H7 (cell line): ENCODE measurements at regions not wholly inside any gene's neighbourhood (a gene's known extent, or its start where the extent isn't known, plus 50 kb on each side); places are given as distances from the start of the nearest gene placed in this dataset.
"Not testable (repeated sequence)": the region's sequence is repeated elsewhere in the genome, so short reads cannot be mapped to it uniquely, and the experiment has no call there.

Experiments
- DNase-seq: peaks from one replicate; pipeline ENCODE4 v3.0.0; 2012
- H3K27me3 ChIP-seq: 2 replicates; pipeline ENCODE4 v1.6.0; 2011; ENCODE audit warnings: mild to moderate bottlenecking, low read length; ENCODE audit not compliant: control insufficient read depth, insufficient read depth
- H3K36me3 ChIP-seq: replicated peaks from 2 replicates; pipeline ENCODE4 v1.5.1; 2011; ENCODE audit warnings: low read length; ENCODE audit not compliant: control insufficient read depth, insufficient read depth
- H3K4me3 ChIP-seq: 2 replicates; pipeline ENCODE4 v1.5.1; 2011; ENCODE audit warnings: low read depth, mild to moderate bottlenecking, control low read depth, low read length, moderate library complexity; ENCODE audit not compliant: insufficient read depth

- H3K36me3 ChIP-seq: no peaks in the 10 kb centered on the region
- DNase-seq: no peak
- H3K27me3 ChIP-seq: no peaks in the 10 kb centered on the region
- H3K4me3 ChIP-seq: no peak overlapping the region
Measured at GRCh38 chr15:62895905-62896316, 146.6 kb upstream of the TPM1 start.

GRCh38 chr15:62896380-62896866 lies 146.1 kb upstream of the TPM1 start:
- H3K27me3 ChIP-seq: no peaks in the 10 kb centered on the region
- H3K36me3 ChIP-seq: no peaks in the 10 kb centered on the region
- H3K4me3 ChIP-seq: no peak overlapping the region
- peak; percentile 57 for DNase-seq

GRCh38 chr15:62896969-62897486 lies 145.5 kb upstream of the TPM1 start:
- Histone ChIP-seq H3K4me3 (no peak overlapping the region), H3K27me3 (no peaks in the 10 kb centered on the region), H3K36me3 (no peaks in the 10 kb centered on the region)
- peak; percentile 51 for DNase-seq

- Histone ChIP-seq H3K27me3 (no peaks in the 10 kb centered on the region), H3K36me3 (no peaks in the 10 kb centered on the region), H3K4me3 (no peak overlapping the region)
- DNase-seq: no peak
Measured at GRCh38 chr15:62897634-62898033, 144.9 kb upstream of the TPM1 start.

- H3K27me3 ChIP-seq: no peaks in the 10 kb centered on the region
- no peak overlapping the region for H3K4me3 ChIP-seq
- no peaks in the 10 kb centered on the region for H3K36me3 ChIP-seq
Measured at GRCh38 chr15:62899090-62899493, 143.5 kb upstream of the TPM1 start.

GRCh38 chr15:62900071-62900802 lies 142.3 kb upstream of the TPM1 start:
- Histone ChIP-seq H3K36me3 (no peaks in the 10 kb centered on the region), H3K27me3 (no peaks in the 10 kb centered on the region), H3K4me3 (no peak overlapping the region)
- DNase-seq: no peak

More at GRCh38 chr15:62899090-62899493, 143.5 kb upstream of the TPM1 start:
- DNase-seq: no peak

- DNase-seq: no peak
- no peaks in the 10 kb centered on the region for H3K27me3 ChIP-seq
- no peaks in the 10 kb centered on the region for H3K36me3 ChIP-seq
- H3K4me3 ChIP-seq: no peak overlapping the region
Measured at GRCh38 chr15:62901087-62901486, 141.5 kb upstream of the TPM1 start.

GRCh38 chr15:62901909-62902546 lies 140.5 kb upstream of the TPM1 start:
- Histone ChIP-seq H3K27me3 (no peaks in the 10 kb centered on the region), H3K36me3 (no peaks in the 10 kb centered on the region), H3K4me3 (no peak overlapping the region)
- no peak for DNase-seq

- DNase-seq: peak; percentile 63
- no peak overlapping the region for H3K4me3 ChIP-seq
- no peaks in the 10 kb centered on the region for H3K27me3 ChIP-seq
- no peaks in the 10 kb centered on the region for H3K36me3 ChIP-seq
Measured at GRCh38 chr15:62902821-62903220, 139.7 kb upstream of the TPM1 start.

GRCh38 chr15:62903437-62903836 lies 139.1 kb upstream of the TPM1 start:
- no peak overlapping the region for H3K4me3 ChIP-seq
- no peaks in the 10 kb centered on the region for H3K36me3 ChIP-seq
- DNase-seq: no peak

GRCh38 chr15:62904041-62904910 lies 138.3 kb upstream of the TPM1 start:
- Histone ChIP-seq H3K4me3 (no peak overlapping the region), H3K36me3 (no peaks in the 10 kb centered on the region), H3K27me3 (no peaks in the 10 kb centered on the region)
- no peak for DNase-seq

More at GRCh38 chr15:62903437-62903836, 139.1 kb upstream of the TPM1 start:
- no peaks in the 10 kb centered on the region for H3K27me3 ChIP-seq

GRCh38 chr15:62906627-62907026 lies 135.9 kb upstream of the TPM1 start:
- Histone ChIP-seq H3K27me3 (no peaks in the 10 kb centered on the region), H3K36me3 (no peaks in the 10 kb centered on the region), H3K4me3 (no peak overlapping the region)
- no peak for DNase-seq

- H3K4me3 ChIP-seq: no peak overlapping the region
Measured at GRCh38 chr15:62907275-62907674, 135.3 kb upstream of the TPM1 start.

GRCh38 chr15:62908341-62908740 lies 134.2 kb upstream of the TPM1 start:
- H3K27me3 ChIP-seq: not testable (repeated sequence)

More at GRCh38 chr15:62907275-62907674, 135.3 kb upstream of the TPM1 start:
- no peaks in the 10 kb centered on the region for H3K27me3 ChIP-seq
- DNase-seq: no peak
- H3K36me3 ChIP-seq: no peaks in the 10 kb centered on the region

More at GRCh38 chr15:62908341-62908740, 134.2 kb upstream of the TPM1 start:
- not testable (repeated sequence) for H3K36me3 ChIP-seq, DNase-seq, H3K4me3 ChIP-seq
